ENCODE measurements at regions not wholly inside any gene's neighbourhood (a gene's known extent, or its start where the extent isn't known, plus 50 kb on each side); places are given as distances from the start of the nearest gene placed in this dataset.

GRCh38 chr1:118346936-118347335 is 161.9 kb upstream of the SPAG17 start:
- no peaks in the 10 kb centered on the region for H3K4me1 ChIP-seq (ENCODE audit: control insufficient read depth in 5 of 5, insufficient read depth in 5 of 5, low read length in 5 of 5)
- H3K36me3 ChIP-seq (ENCODE audit: control insufficient read depth in 4 of 4, insufficient read depth in 4 of 4, low read length in 4 of 4): no peaks in the 10 kb centered on the region
- no peaks in the 10 kb centered on the region for H3K9me3 ChIP-seq (ENCODE audit: control insufficient read depth in 4 of 4, insufficient read depth in 3 of 4, low read length in 3 of 4)
- H3K27ac ChIP-seq (ENCODE audit: low read depth in 1 of 2, low read length in 1 of 2): no peak overlapping the region
- WGBS, 2 donors: 56 to 70% methylated on average over 3 of the region's 3 CpGs
- ATAC-seq (ENCODE audit: insufficient read depth, low FRiP score): no peak
- no peak for TF ChIP-seq CTCF (IDR thresholded peaks at IDR 0.05; ENCODE audit: control extremely low read depth, extremely low read depth)
- no peak for DNase-seq
- H3K4me3 ChIP-seq: no peak overlapping the region
- H3K9ac ChIP-seq (ENCODE audit: insufficient read depth in 1 of 2, low read length in 2 of 2): no peak overlapping the region
- H3K27me3 ChIP-seq (ENCODE audit: control insufficient read depth in 3 of 3, insufficient read depth in 3 of 3, low read length in 2 of 3): no peaks in the 10 kb centered on the region

- ATAC-seq (ENCODE audit: insufficient read depth, low FRiP score) (no peak), DNase-seq (no peak)
- no peak overlapping the region for H3K4me3 ChIP-seq
- H3K27ac ChIP-seq (ENCODE audit: low read depth in 1 of 2, low read length in 1 of 2): no peak overlapping the region
- TF ChIP-seq CTCF (IDR thresholded peaks at IDR 0.05; ENCODE audit: control extremely low read depth, extremely low read depth): no peak
- no peaks in the 10 kb centered on the region for H3K27me3 ChIP-seq (ENCODE audit: control insufficient read depth in 3 of 3, insufficient read depth in 3 of 3, low read length in 2 of 3)
- no peaks in the 10 kb centered on the region for H3K36me3 ChIP-seq (ENCODE audit: control insufficient read depth in 4 of 4, insufficient read depth in 4 of 4, low read length in 4 of 4)
- H3K4me1 ChIP-seq (ENCODE audit: control insufficient read depth in 5 of 5, insufficient read depth in 5 of 5, low read length in 5 of 5): no peaks in the 10 kb centered on the region
- WGBS, 2 donors: 60 to 74% methylated on average over 5 of the region's 5 CpGs
- no peak overlapping the region for H3K9ac ChIP-seq (ENCODE audit: insufficient read depth in 1 of 2, low read length in 2 of 2)
- H3K9me3 ChIP-seq (ENCODE audit: control insufficient read depth in 4 of 4, insufficient read depth in 3 of 4, low read length in 3 of 4): peaks cover 0 to 2% (median 0%) of the 10 kb centered on the region in 4 donors
Observed at GRCh38 chr1:118340928-118341910, 156.2 kb upstream of the SPAG17 start.

GRCh38 chr1:118339400-118340124 is 154.5 kb upstream of the SPAG17 start:
- Histone ChIP-seq H3K27me3 (ENCODE audit: control insufficient read depth in 3 of 3, insufficient read depth in 3 of 3, low read length in 2 of 3) (no peaks in the 10 kb centered on the region), H3K9me3 (ENCODE audit: control insufficient read depth in 4 of 4, insufficient read depth in 3 of 4, low read length in 3 of 4) (peaks cover 0 to 2% (median 0%) of the 10 kb centered on the region in 4 donors), H3K9ac (ENCODE audit: insufficient read depth in 1 of 2, low read length in 2 of 2) (no peak overlapping the region), H3K36me3 (ENCODE audit: control insufficient read depth in 4 of 4, insufficient read depth in 4 of 4, low read length in 4 of 4) (no peaks in the 10 kb centered on the region), H3K27ac (ENCODE audit: low read depth in 1 of 2, low read length in 1 of 2) (no peak overlapping the region), H3K4me1 (ENCODE audit: control insufficient read depth in 5 of 5, insufficient read depth in 5 of 5, low read length in 5 of 5) (peaks cover 0 to 13% (median 0%) of the 10 kb centered on the region in 5 donors), H3K4me3 (no peak overlapping the region)
- no peak for TF ChIP-seq CTCF (IDR thresholded peaks at IDR 0.05; ENCODE audit: control extremely low read depth, extremely low read depth)
- no peak for ATAC-seq (ENCODE audit: insufficient read depth, low FRiP score)
- 77 to 83% methylated on average over 4 of the region's 4 CpGs for WGBS, 2 donors
- DNase-seq: no peak

Measured in lung (tissue), 11 donors.